T-helper 22 cell (primary cell): ENCODE measurements at regions not wholly inside any gene's neighbourhood (a gene's known extent, or its start where the extent isn't known, plus 50 kb on each side); places are given as distances from the start of the nearest gene placed in this dataset.
"Not testable (repeated sequence)": the region's sequence is repeated elsewhere in the genome, so short reads cannot be mapped to it uniquely, and the experiment has no call there.

Experiments
- DNase-seq: peaks from one replicate; pipeline ENCODE4 v3.0.0-alpha.2; 2020; ENCODE audit warnings: low read depth

DNA sequence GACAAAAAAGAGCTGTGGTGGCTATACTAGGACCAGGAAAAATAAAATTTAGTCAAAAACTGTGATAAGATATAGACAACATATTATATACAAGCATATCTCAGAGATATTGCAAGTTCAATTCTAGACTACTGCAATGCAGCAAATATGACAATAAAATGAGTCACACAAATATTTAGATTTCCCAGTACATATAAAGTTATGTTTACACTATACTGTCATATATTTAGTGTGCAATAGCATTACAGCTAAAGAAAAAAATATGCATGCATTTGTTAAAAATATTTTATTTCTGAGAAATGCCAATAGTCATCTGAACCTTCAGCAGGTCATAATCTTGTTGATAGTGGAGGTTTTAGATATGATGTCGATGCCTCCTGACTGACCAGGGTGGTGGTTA, 72.1 kb downstream of the AKR1C4 start:
- no peak for DNase-seq

GRCh38 chr10:5269791-5270190, 73.2 kb downstream of the AKR1C4 start:
- no peak for DNase-seq

GRCh38 chr10:5271526-5271925, 74.9 kb downstream of the AKR1C4 start:
- DNase-seq: no peak

GRCh38 chr10:5272065-5272803, 75.6 kb downstream of the AKR1C4 start:
- no peak for DNase-seq

DNA sequence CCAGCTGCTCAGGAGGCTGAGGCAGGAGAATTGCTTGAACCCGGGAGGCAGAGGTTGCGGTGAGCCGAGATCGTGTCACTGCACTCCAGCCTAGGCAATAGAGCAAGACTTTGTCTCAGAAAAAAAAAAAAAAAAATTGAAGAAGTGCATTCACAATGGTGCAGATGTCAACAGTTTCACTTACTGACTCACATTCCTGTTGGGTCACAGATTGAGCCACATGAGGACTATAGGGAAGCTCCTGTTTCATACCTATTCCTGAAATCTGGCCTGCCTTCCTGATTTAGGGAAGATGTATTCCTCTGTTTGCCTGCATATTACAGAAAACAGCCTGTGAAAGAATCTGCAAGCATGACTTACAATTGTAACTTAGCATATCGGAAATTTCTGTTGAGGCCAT, 78.2 kb downstream of the AKR1C4 start:
- no peak for DNase-seq

- no peak for DNase-seq
Observed at GRCh38 chr10:5281356-5281755, 83.4 kb upstream of the UCN3 start.

DNA sequence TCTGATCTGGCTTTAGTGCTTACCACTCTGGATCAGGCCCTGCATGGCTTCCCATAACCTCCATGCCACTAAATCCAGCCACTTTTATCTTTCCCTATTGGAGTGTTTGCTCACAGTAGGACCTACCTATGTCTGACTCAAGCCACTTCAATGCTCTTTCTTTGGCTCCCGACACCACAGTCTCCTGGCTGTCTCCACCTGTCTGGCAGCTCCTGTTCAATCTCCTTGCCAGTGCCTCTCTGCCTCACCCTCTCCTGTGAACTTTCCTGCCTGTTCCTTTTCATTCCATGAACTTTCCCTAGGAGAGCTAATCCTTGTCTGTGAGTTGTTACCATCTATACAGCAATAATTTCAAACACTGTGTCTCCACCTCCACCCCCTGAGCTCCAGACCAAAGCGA, 82.6 kb upstream of the UCN3 start:
- DNase-seq: no peak

DNA sequence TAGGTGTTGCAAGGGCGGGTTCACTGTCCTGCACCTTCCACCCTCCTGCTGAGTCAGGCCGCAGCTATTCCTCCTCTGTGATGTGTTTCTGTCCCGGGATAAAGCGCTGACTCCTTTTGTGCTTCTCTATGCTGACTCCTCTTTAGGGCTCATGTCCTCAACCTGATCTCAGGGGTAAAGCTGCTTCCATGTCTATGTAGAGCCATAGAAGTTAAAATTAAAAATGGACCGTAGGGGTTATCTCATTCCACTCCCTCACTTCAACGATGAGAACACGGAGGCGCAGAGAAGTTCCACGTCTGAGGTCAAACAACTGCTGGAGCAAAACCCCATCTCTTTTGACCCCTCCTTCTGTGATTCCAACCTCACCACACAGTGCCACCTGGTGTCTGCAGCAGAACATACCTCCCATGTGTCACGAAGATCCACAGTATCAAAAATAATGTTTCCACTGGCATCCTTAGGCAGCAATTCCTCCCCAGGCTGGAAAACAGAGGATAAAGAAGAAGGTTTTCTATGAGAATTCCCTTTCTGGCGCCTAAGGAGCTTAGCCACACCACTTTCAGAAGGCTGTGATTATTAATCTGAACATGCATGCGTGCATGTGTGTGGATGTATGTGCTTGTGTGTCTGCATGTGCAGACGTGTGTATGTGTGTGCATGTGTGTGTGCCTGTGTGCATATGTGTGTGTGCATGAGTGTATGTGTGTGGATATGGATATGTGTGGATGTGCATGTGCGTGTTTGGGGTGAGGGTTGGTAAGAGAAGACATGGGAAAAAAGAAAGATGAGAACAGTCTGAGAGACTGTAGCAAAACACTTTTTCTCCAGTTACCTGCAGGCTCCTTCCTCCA, 81.2 kb upstream of the UCN3 start:
- no peak for DNase-seq

DNA sequence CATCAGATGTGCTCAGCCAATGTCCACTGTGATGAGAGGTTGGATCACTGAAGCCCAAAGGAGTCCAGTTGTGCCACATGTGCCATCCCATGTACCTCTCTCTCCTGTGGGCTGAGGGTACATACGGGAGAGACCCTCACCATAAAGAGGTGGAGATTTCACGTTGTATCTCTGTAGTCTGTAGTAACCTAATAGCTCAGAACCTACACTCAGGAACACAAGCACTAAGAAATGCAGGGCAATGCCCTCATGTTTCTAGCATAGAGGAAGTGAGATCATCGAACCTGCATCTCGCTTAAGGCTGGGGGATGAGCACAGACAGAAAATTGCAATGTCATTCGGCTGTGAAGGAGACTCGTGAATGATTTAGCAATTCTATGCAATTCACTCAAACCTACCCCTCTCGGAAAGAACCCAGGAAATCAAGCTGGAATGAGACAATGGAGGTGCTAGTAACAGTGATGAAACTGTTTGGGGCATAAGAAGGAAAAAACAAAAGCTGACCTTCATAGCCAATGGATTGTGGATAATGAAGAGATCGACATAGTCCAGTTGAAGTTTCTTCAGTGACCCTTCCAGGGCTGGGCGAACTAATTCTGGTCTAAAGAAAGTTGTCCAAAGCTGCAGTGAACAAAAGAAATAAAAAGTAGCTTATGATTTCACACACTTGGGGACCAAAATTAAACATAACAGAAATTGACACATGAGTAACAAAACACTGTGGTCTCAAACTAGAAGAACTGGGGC, 80.3 kb upstream of the UCN3 start:
- DNase-seq: no peak

DNA sequence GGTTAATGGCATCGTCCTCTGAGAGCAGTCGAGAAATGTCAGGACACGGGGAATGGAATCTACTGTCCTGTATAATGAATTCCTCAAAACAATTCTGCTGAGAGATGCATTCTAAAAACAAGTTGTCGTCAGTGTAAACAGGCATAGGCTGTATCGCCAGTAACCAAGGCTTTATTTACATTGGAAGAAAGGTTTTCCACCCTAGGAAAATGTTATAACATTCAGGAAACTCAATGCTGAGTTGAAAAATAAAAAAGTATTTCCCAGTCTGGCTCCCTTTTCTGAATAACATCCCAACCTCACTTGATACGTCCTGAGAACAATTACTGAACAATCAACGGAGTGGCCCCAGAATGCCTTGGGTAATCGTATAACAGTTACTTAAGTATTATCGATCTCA, 79.6 kb upstream of the UCN3 start:
- DNase-seq: no peak

- no peak for DNase-seq
Observed at GRCh38 chr10:5288359-5288758, 76.4 kb upstream of the UCN3 start.

- not testable (repeated sequence) for DNase-seq
Observed at GRCh38 chr10:5289228-5289627, 75.5 kb upstream of the UCN3 start.

DNA sequence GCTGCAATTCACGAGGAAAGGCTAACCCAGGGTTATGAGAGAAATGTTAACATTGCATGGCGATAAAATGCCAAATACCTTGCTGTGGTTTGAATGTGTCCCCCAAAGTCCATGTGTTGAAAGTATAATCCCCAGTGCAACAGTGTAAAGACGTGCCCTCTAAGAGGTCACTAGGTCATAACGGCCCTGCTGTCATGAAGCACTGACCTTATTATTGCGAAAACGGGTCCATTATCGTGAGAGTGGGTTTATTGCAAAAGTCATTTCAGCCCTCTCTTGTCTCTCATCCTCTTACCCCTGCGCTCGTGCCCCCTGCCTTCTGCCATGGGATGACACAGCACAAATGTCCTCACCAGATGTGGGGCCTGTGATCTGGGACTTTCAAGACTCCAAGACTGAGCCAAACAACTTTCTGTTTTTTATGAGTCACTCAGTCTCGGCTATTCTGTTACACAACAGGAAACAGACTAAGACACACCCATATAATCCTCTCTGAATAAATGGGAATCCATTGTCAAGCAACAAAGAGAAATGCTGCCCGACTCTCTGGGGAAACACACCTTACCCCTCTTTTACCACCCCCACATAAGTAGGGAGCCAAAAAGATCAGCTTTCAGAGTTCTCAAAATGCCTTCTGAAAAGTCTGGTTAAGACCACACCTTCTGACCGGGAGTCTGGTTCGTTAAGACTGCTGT, 73.1 kb upstream of the UCN3 start:
- peak; percentile 55 for DNase-seq

DNA sequence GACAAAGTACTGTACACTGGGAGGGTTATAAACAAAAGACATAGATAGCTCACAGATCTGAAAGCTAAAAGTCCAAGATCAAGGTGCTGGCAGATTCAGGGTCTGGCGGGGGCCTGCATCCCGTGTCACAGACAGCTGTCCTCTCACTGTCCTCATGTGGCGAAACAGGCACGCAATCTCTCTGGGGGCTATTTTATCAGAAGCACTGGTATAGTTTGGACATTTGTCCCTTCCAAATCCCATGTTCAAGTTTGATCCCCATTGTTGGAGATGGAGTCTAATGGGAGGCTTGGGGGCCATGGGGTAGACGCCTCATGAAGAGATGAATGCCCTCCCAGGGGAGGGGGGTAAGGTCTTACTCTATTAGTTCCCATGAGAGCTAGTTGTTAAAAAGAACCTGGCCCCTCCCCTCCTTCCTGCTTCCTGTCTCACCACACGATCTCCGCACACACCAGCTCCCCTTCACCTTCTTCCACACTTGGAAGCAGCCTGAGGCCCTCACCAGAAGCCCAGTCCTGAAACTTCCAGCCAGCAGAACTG, 72.5 kb upstream of the UCN3 start:
- peak; percentile 19 for DNase-seq

DNA sequence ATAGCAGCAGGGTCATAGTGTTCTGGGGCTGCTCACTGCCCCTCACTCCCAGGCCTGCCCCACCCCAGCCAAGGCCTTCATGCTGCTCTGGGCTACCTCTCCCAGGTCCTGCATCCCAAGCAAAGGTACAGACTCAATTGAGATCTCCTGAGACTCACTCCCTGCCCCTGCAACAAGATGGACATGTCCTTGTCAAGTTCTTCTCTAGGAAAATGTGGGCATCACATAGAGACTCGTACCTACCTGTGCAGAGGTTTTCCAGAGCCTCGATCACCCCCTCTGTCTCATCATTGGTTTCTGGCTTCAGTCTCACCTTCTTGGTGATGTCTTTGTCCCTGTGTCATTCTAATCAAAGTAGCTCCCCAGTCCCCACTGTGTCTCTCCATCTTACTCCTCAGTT, 71.8 kb upstream of the UCN3 start:
- DNase-seq: not testable (repeated sequence)

DNA sequence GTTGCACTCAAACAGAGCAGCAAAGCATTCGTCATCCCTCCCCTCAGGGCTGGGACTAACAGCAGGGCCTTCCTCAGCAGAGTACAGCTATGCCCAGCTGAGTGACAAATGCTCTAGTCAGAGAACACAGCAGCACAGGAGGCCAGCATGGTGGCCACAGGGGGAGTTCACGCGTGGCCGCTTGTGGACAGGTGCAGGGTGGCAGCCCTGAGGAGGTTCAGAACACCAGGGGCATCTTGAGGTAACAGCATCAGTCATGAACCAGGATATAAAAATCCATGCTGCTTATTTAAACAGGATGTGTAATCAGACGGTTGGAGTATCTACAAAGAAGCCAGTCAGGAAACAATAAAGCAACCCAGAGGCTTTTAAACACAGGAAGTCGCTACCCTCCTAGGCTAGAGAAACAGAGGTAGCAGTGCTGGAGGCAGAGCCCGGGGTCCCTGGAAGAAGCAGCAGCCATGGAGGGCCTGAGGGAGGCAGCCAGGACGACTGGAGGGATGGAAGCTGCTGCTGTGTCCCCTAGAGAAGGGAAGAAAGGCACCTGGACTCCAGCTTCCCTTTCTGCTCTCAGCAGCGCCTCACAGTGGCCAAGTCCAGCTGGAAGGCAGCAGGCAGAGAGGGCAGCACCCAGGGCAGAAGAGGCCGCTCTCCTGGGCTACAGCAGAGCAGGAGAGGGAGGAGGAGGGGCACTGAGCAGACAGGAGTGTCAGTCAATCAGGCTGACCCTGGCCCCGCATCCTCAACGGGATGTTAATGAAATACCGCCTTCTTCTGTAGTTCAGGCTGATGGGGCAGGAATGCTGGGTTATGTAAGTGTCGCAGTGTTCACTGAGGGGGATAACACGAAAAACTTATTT, 70.8 kb upstream of the UCN3 start:
- peak; percentile 25 for DNase-seq

DNA sequence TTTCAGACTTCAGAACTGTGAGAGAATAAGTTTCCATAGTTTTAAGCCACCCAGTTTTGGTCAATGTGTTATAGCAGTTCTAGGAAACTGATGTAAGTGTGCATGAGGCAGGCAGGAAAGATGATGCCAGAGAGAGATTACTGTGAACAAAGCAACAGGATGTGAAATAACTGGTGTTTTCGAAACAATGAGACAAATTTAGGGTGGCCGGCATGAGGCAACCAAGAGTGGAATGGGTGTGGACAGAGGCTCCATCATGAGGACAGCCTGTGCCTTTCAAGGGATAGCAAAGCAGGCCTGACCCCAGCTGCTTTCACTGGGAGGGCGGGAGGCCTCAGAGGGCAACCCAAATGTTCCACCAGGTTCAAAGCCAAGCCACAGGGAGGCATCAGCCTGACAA, 67.3 kb upstream of the UCN3 start:
- DNase-seq: no peak

DNA sequence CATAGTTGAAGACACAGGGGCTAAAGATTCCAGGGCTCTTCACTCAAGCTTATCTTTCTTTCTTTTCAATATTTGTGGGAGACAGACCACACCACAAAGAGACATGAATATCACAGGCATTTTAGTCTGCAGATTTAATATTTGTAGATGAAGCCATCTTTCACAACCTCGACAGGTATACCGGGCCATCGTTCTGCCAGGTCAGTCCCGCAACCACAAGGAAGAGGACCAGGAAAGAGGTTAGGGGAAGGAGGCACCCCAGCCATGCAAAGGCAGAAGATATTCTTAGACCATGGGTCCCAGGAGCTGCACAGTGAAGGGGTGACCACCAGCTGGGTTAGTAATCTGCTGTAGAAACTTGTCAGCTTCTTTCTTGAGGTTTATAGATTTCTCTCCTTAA, 66.8 kb upstream of the UCN3 start:
- DNase-seq: no peak

DNA sequence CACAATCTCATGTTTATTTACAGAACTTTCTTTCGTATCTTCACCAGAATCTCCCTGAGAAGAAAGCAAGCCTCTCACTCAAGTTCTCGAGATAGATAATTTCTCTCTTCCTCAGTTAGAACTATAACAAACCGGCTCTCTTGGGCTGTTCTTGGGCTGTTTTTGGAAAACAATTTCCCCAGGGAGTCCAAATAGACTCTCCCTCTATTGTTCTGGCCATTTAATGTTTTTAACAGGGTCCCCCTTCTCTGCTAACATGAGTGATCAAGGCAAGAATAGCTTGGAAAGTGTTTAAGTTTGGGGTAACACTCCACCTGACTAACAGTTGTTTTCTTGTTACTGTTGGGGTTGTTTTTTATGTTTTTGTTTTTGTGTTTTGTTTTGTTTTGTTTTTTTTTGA, 64.8 kb upstream of the UCN3 start:
- no peak for DNase-seq

- no peak for DNase-seq
Observed at GRCh38 chr10:5303504-5303903, 61.3 kb upstream of the UCN3 start.

DNA sequence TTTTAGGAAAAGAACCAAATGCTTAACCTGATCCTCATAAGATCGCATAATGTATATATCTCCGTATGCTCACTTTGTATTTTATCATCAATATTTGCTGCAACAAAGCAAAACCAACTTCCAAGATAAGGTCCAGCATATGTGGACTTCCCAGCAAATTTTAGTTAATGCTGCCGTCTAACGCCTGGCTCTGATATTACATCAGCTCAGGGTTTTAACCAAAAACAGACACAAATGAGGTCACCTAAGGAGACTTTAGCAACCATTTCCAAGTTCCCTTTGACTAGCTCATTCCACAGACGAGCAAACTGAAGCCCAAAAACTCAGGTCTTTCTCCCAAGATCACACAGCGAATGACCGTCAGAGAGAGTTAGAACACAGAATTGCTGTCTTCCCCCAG, 59.4 kb upstream of the UCN3 start:
- no peak for DNase-seq
